Loucy (cell line): ENCODE measurements at regions not wholly inside any gene's neighbourhood (a gene's known extent, or its start where the extent isn't known, plus 50 kb on each side); places are given as distances from the start of the nearest gene placed in this dataset.

ENCODE experiments used
- H2AFZ ChIP-seq: fragments of 200-600 bp; sonication (generic); 2 replicates; pipeline ENCODE4 v1.6.0; 2016; ENCODE audit warnings: antibody characterized with exemption, mild to moderate bottlenecking, low read length, moderate library complexity
- H3F3A ChIP-seq: fragments of 200-600 bp; 2 replicates; pipeline ENCODE4 v1.6.0; 2016; ENCODE audit warnings: antibody characterized with exemption, low read depth, mild to moderate bottlenecking
- H3K27me3 ChIP-seq: fragments of 200-600 bp; sonication (generic); 2 replicates; pipeline ENCODE4 v1.6.1; 2014; ENCODE audit warnings: low read length, mild to moderate bottlenecking; ENCODE audit not compliant: insufficient read depth, poor library complexity, severe bottlenecking
- H3K36me3 ChIP-seq: fragments of 200-600 bp; sonication (generic); 2 replicates; pipeline ENCODE4 v1.6.1; 2016; ENCODE audit warnings: low read length; ENCODE audit not compliant: insufficient read depth
- H3K4me1 ChIP-seq: fragments of 200-600 bp; sonication (generic); 2 replicates; pipeline ENCODE4 v1.5.1; 2014; ENCODE audit warnings: low read length, mild to moderate bottlenecking; ENCODE audit not compliant: insufficient read depth, poor library complexity, severe bottlenecking
- H3K4me2 ChIP-seq: fragments of 200-600 bp; sonication (generic); 2 replicates; pipeline ENCODE4 v1.6.0; 2014; ENCODE audit warnings: antibody characterized with exemption, low read length, low read depth, mild to moderate bottlenecking; ENCODE audit not compliant: poor library complexity, severe bottlenecking
- H3K4me3 ChIP-seq: fragments of 200-600 bp; sonication (generic); 2 replicates; pipeline ENCODE4 v1.5.1; 2014; ENCODE audit warnings: low read length, mild to moderate bottlenecking, mixed read lengths; ENCODE audit not compliant: poor library complexity, severe bottlenecking
- H3K79me2 ChIP-seq: fragments of 200-600 bp; sonication (generic); 2 replicates; pipeline ENCODE4 v1.6.1; 2014; ENCODE audit warnings: low read length; ENCODE audit not compliant: insufficient read depth
- H3K9ac ChIP-seq: fragments of 200-600 bp; sonication (generic); 2 replicates; pipeline ENCODE4 v1.6.0; 2014; ENCODE audit warnings: mild to moderate bottlenecking, low read depth, low read length, moderate library complexity; ENCODE audit not compliant: poor library complexity, severe bottlenecking
- H3K9me2 ChIP-seq: fragments of 200-600 bp; sonication (generic); replicated peaks from 2 replicates; pipeline ENCODE4 v1.6.1; 2016; ENCODE audit warnings: low read depth, low read length, mixed read lengths
- H3K9me3 ChIP-seq: fragments of 200-600 bp; sonication (generic); 2 replicates; pipeline ENCODE4 v1.6.1; 2014; ENCODE audit warnings: mild to moderate bottlenecking, antibody characterized with exemption, low read length, low read depth; ENCODE audit not compliant: insufficient read depth
- H4K20me1 ChIP-seq: fragments of 200-600 bp; sonication (generic); 2 replicates; pipeline ENCODE4 v1.6.0; 2014; ENCODE audit warnings: antibody characterized with exemption, low read length, mild to moderate bottlenecking; ENCODE audit not compliant: insufficient read depth, poor library complexity, severe bottlenecking
- EZH2phosphoT487 ChIP-seq: fragments of 200-600 bp; IDR thresholded peaks from 2 replicates; pipeline ENCODE4 v1.6.1; 2018; ENCODE audit warnings: antibody characterized with exemption, mild to moderate bottlenecking, moderate library complexity, borderline replicate concordance
- TF ChIP-seq, protein P1 (sequence below): fragments of 200-600 bp; sonication (generic); conservative IDR thresholded peaks from 2 replicates; pipeline ENCODE4 v1.5.1; 2014; ENCODE audit warnings: mild to moderate bottlenecking, antibody characterized with exemption, low read length

DNA sequence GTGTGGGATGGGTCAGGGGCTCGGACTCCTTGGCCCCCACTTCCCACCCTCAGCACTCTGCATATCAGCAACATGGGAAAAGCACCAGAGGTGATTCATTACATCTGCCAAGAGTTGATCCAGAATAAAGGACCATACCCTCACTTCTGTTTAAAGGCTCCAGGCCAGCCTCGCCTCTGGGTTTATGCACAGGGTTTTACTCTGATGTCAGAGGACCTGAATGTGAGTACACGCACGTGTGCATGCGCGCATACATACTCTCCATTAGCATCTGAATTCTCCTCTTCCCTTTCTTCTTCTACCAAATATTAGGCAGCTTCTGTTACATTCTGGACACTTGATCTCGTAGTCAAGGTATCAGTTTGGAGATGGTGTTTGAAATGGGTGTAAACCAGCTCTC, 114.7 kb upstream of the SPTLC3 start:
- H3K27me3 ChIP-seq: no peaks in the 10 kb centered on the region
- no peaks in the 10 kb centered on the region for H3F3A ChIP-seq
- no peak overlapping the region for H2AFZ ChIP-seq
- no peaks in the 10 kb centered on the region for H3K4me1 ChIP-seq
- H3K4me2 ChIP-seq: no peak overlapping the region
- no peaks in the 10 kb centered on the region for H3K36me3 ChIP-seq
- H3K9ac ChIP-seq: no peak overlapping the region
- no peak overlapping the region for H3K4me3 ChIP-seq
- no peaks in the 10 kb centered on the region for H3K79me2 ChIP-seq
- H3K9me3 ChIP-seq: no peaks in the 10 kb centered on the region
- TF ChIP-seq, protein P1, sequence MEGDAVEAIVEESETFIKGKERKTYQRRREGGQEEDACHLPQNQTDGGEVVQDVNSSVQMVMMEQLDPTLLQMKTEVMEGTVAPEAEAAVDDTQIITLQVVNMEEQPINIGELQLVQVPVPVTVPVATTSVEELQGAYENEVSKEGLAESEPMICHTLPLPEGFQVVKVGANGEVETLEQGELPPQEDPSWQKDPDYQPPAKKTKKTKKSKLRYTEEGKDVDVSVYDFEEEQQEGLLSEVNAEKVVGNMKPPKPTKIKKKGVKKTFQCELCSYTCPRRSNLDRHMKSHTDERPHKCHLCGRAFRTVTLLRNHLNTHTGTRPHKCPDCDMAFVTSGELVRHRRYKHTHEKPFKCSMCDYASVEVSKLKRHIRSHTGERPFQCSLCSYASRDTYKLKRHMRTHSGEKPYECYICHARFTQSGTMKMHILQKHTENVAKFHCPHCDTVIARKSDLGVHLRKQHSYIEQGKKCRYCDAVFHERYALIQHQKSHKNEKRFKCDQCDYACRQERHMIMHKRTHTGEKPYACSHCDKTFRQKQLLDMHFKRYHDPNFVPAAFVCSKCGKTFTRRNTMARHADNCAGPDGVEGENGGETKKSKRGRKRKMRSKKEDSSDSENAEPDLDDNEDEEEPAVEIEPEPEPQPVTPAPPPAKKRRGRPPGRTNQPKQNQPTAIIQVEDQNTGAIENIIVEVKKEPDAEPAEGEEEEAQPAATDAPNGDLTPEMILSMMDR: no peak
- no peak for TF ChIP-seq EZH2phosphoT487
- H4K20me1 ChIP-seq: no peaks in the 10 kb centered on the region
- no peaks in the 10 kb centered on the region for H3K9me2 ChIP-seq

DNA sequence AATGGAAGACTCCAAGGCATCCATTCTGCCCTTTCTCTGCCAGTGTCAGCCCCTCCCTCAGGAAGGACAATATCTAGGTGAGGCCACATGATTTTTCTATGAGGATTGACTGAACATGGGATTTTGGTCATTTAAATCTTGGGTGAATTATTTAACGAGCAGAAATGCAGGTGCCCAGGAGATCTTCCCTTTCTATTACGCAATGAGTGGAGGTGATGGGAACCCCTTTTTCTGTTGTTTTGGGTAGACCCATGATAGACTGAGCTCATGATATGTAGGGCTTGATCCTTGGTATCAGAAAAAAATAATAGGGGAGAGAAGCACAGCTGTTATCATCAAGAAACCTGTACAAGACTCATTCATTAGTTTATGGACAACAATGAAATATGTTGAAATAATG, 112.6 kb upstream of the SPTLC3 start:
- Histone ChIP-seq H2AFZ (no peak overlapping the region), H4K20me1 (no peaks in the 10 kb centered on the region), H3K27me3 (no peaks in the 10 kb centered on the region), H3K79me2 (no peaks in the 10 kb centered on the region), H3K9me2 (no peaks in the 10 kb centered on the region), H3K9me3 (no peaks in the 10 kb centered on the region), H3K4me1 (no peaks in the 10 kb centered on the region), H3K36me3 (no peaks in the 10 kb centered on the region), H3K4me2 (no peak overlapping the region), H3F3A (no peaks in the 10 kb centered on the region), H3K4me3 (no peak overlapping the region), H3K9ac (no peak overlapping the region)
- TF ChIP-seq EZH2phosphoT487: no peak
- TF ChIP-seq, protein P1: no peak

DNA sequence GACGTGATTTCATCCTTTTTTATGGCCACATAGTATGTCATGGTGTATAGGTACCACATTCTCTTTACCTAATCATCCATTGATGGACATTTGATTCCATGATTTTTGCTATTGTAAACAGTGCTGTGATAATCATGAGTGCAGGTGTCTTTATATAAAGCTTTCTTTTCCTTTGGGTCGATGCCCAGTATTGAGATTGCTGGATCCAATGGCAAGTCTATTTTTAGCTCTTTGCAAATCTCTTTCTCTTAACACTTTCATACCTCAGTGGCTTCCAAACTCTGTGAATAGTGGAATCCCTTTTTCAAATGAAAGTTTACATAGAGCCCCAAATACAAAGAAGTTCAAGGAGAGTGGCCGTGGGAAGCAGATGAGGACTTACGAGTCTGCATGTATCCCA, 105.8 kb upstream of the SPTLC3 start:
- Histone ChIP-seq H3K79me2 (no peaks in the 10 kb centered on the region), H3K4me3 (no peak overlapping the region), H3K36me3 (no peaks in the 10 kb centered on the region), H3K4me2 (no peak overlapping the region), H3K9ac (no peak overlapping the region), H3K9me2 (no peaks in the 10 kb centered on the region), H3F3A (no peaks in the 10 kb centered on the region), H3K4me1 (no peaks in the 10 kb centered on the region), H2AFZ (no peak overlapping the region), H4K20me1 (no peaks in the 10 kb centered on the region), H3K9me3 (no peaks in the 10 kb centered on the region), H3K27me3 (no peaks in the 10 kb centered on the region)
- TF ChIP-seq EZH2phosphoT487: no peak
- TF ChIP-seq, protein P1: no peak
